ENCODE measurements at regions not wholly inside any gene's neighbourhood (a gene's known extent, or its start where the extent isn't known, plus 50 kb on each side); places are given as distances from the start of the nearest gene placed in this dataset.

- H3K27ac Mint-ChIP-seq = no peak overlapping the region
- ATAC-seq (no peak), DNase-seq (ENCODE audit: low spot score in 2 of 2) (no peak)
- H3K9me3 Mint-ChIP-seq = no peaks in the 10 kb centered on the region
- no peaks in the 10 kb centered on the region for H3K36me3 Mint-ChIP-seq
These were observed 177.0 kb upstream of the NECTIN3 start for GRCh38 chr3:110894574-110894973.

GRCh38 chr3:110895054-110895453, 176.6 kb upstream of the NECTIN3 start:
- no peaks in the 10 kb centered on the region for H3K36me3 Mint-ChIP-seq
- H3K27ac Mint-ChIP-seq = no peak overlapping the region
- no peaks in the 10 kb centered on the region for H3K9me3 Mint-ChIP-seq
- DNase-seq (ENCODE audit: low spot score in 2 of 2) (no peak), ATAC-seq (no peak)

GRCh38 chr3:110897046-110897445, 174.6 kb upstream of the NECTIN3 start:
- Mint-ChIP-seq H3K27ac (no peak overlapping the region), H3K9me3 (no peaks in the 10 kb centered on the region), H3K36me3 (no peaks in the 10 kb centered on the region)
- ATAC-seq (no peak), DNase-seq (ENCODE audit: low spot score in 2 of 2) (no peak)

- Mint-ChIP-seq H3K9me3 (no peaks in the 10 kb centered on the region), H3K36me3 (no peaks in the 10 kb centered on the region), H3K27ac (no peak overlapping the region)
- DNase-seq (ENCODE audit: low spot score in 2 of 2) (no peak), ATAC-seq (no peak)
These were observed 171.0 kb upstream of the NECTIN3 start for GRCh38 chr3:110900576-110900975.

GRCh38 chr3:110901536-110901935, 170.1 kb upstream of the NECTIN3 start:
- no peaks in the 10 kb centered on the region for H3K9me3 Mint-ChIP-seq
- DNase-seq (ENCODE audit: low spot score in 2 of 2) = no peak
- H3K36me3 Mint-ChIP-seq = no peaks in the 10 kb centered on the region
- no peak for ATAC-seq
- H3K27ac Mint-ChIP-seq = no peak overlapping the region

GRCh38 chr3:110902453-110903085, 169.0 kb upstream of the NECTIN3 start:
- no peaks in the 10 kb centered on the region for H3K9me3 Mint-ChIP-seq
- no peaks in the 10 kb centered on the region for H3K36me3 Mint-ChIP-seq
- ATAC-seq (no peak), DNase-seq (ENCODE audit: low spot score in 2 of 2) (no peak)
- no peak overlapping the region for H3K27ac Mint-ChIP-seq

GRCh38 chr3:110903771-110904519, 167.7 kb upstream of the NECTIN3 start:
- Mint-ChIP-seq H3K9me3 (no peaks in the 10 kb centered on the region), H3K36me3 (no peaks in the 10 kb centered on the region), H3K27ac (no peak overlapping the region)
- ATAC-seq = no peak
- DNase-seq (ENCODE audit: low spot score in 2 of 2) = no peak

- no peak overlapping the region for H3K27ac Mint-ChIP-seq
- no peaks in the 10 kb centered on the region for H3K36me3 Mint-ChIP-seq
- no peaks in the 10 kb centered on the region for H3K9me3 Mint-ChIP-seq
- no peak for DNase-seq (ENCODE audit: low spot score in 2 of 2)
- ATAC-seq = no peak
These were observed 167.1 kb upstream of the NECTIN3 start for GRCh38 chr3:110904520-110904890.

GRCh38 chr3:110905121-110905520, 166.5 kb upstream of the NECTIN3 start:
- no peak for ATAC-seq
- H3K36me3 Mint-ChIP-seq = no peaks in the 10 kb centered on the region
- DNase-seq (ENCODE audit: low spot score in 2 of 2) = no peak
- H3K27ac Mint-ChIP-seq = no peak overlapping the region
- no peaks in the 10 kb centered on the region for H3K9me3 Mint-ChIP-seq

GRCh38 chr3:110909839-110910238, 161.8 kb upstream of the NECTIN3 start:
- Mint-ChIP-seq H3K9me3 (no peaks in the 10 kb centered on the region), H3K27ac (no peak overlapping the region), H3K36me3 (no peaks in the 10 kb centered on the region)
- DNase-seq (ENCODE audit: low spot score in 2 of 2) (no peak), ATAC-seq (no peak)

GRCh38 chr3:110910346-110910955, 161.2 kb upstream of the NECTIN3 start:
- Mint-ChIP-seq H3K9me3 (no peaks in the 10 kb centered on the region), H3K36me3 (no peaks in the 10 kb centered on the region), H3K27ac (no peak overlapping the region)
- DNase-seq (ENCODE audit: low spot score in 2 of 2) (no peak), ATAC-seq (no peak)

GRCh38 chr3:110918963-110919362, 152.7 kb upstream of the NECTIN3 start:
- DNase-seq (ENCODE audit: low spot score in 2 of 2) = no peak
- ATAC-seq = no peak
- H3K27ac Mint-ChIP-seq = no peak overlapping the region
- no peaks in the 10 kb centered on the region for H3K36me3 Mint-ChIP-seq
- no peaks in the 10 kb centered on the region for H3K9me3 Mint-ChIP-seq

GRCh38 chr3:110925798-110926197, 145.8 kb upstream of the NECTIN3 start:
- Mint-ChIP-seq H3K9me3 (no peaks in the 10 kb centered on the region), H3K36me3 (no peaks in the 10 kb centered on the region), H3K27ac (no peak overlapping the region)
- no peak for DNase-seq (ENCODE audit: low spot score in 2 of 2)
- no peak for ATAC-seq

- no peaks in the 10 kb centered on the region for H3K9me3 Mint-ChIP-seq
- no peak overlapping the region for H3K27ac Mint-ChIP-seq
- no peaks in the 10 kb centered on the region for H3K36me3 Mint-ChIP-seq
- DNase-seq (ENCODE audit: low spot score in 2 of 2) = no peak
- ATAC-seq = no peak
These were observed 143.5 kb upstream of the NECTIN3 start for GRCh38 chr3:110928016-110928662.

- Mint-ChIP-seq H3K9me3 (no peaks in the 10 kb centered on the region), H3K36me3 (no peaks in the 10 kb centered on the region), H3K27ac (no peak overlapping the region)
- DNase-seq (ENCODE audit: low spot score in 2 of 2) (no peak), ATAC-seq (no peak)
These were observed 141.8 kb upstream of the NECTIN3 start for GRCh38 chr3:110929816-110930215.

- no peak overlapping the region for H3K27ac Mint-ChIP-seq
- no peak for ATAC-seq
These were observed 139.0 kb upstream of the NECTIN3 start for GRCh38 chr3:110932567-110932966.

GRCh38 chr3:110933821-110934426, 137.7 kb upstream of the NECTIN3 start:
- Mint-ChIP-seq H3K36me3 (no peaks in the 10 kb centered on the region), H3K9me3 (no peaks in the 10 kb centered on the region), H3K27ac (no peak overlapping the region)
- ATAC-seq (no peak), DNase-seq (ENCODE audit: low spot score in 2 of 2) (no peak)

More at GRCh38 chr3:110932567-110932966, 139.0 kb upstream of the NECTIN3 start:
- no peak for DNase-seq (ENCODE audit: low spot score in 2 of 2)
- Mint-ChIP-seq H3K36me3 (no peaks in the 10 kb centered on the region), H3K9me3 (no peaks in the 10 kb centered on the region)

Measured in activated naive CD4-positive, alpha-beta T cell treated with anti-CD3 and anti-CD28 coated beads, Interleukin-2, amount 50 U/mL, for 72 hours (primary cell).